H1 (cell line): ENCODE measurements at regions not wholly inside any gene's neighbourhood (a gene's known extent, or its start where the extent isn't known, plus 50 kb on each side); places are given as distances from the start of the nearest gene placed in this dataset.

Experiments
- CTCF ChIA-PET: fragments of 300-600 bp; sonication (Branson Sonifier 250); formaldehyde crosslinking; loops from one replicate; lab custom pipeline; 2021; ENCODE audit not compliant: partially characterized antibody; lab: Charles Lee
- POLR2A ChIA-PET: fragments of 300-600 bp; sonication (Branson Sonifier 250); formaldehyde crosslinking; loops from one replicate; lab custom pipeline; 2021; ENCODE audit warnings: inconsistent platforms; ENCODE audit not compliant: partially characterized antibody; lab: Charles Lee
- DNase-seq, 2 experiments: peaks; one replicate each; pipeline versions ENCODE4 v3.0.0 to v3.0.0-alpha.2; 2010 to 2022; ENCODE audit warnings: low spot score in 2 of 2, low read depth in 1 of 2, mixed read lengths in 1 of 2
- FAIRE-seq: peaks from 2 replicates; lab custom pipeline; 2011; peaks lifted over from hg19 to GRCh38; lab: Jason Lieb, UNC
- H2AFZ ChIP-seq: 2 replicates; pipeline ENCODE4 v1.8.1; 2012; ENCODE audit warnings: low read length, inconsistent platforms
- H2AK5ac ChIP-seq: 2 replicates; pipeline ENCODE4 v1.6.1; 2013; ENCODE audit warnings: low read depth, low read length
- H2BK120ac ChIP-seq: replicated peaks from 2 replicates; pipeline ENCODE3; 2013; ENCODE audit warnings: low read depth, low read length, inconsistent platforms
- H2BK12ac ChIP-seq: 2 replicates; pipeline ENCODE4 v1.6.1; 2013; ENCODE audit warnings: low read depth, low read length
- H2BK15ac ChIP-seq: 2 replicates; pipeline ENCODE4 v1.6.1; 2013; ENCODE audit warnings: low read length
- H2BK20ac ChIP-seq: 2 replicates; pipeline ENCODE4 v1.6.1; 2013; ENCODE audit warnings: low read length
- H2BK5ac ChIP-seq: 2 replicates; pipeline ENCODE4 v1.6.1; 2013; ENCODE audit warnings: low read depth, low read length
- H3K14ac ChIP-seq: 2 replicates; pipeline ENCODE4 v1.6.1; 2013; ENCODE audit warnings: inconsistent platforms; ENCODE audit not compliant: insufficient read length
- H3K18ac ChIP-seq: 2 replicates; pipeline ENCODE4 v1.6.1; 2013; ENCODE audit warnings: low read length; ENCODE audit errors: extremely low read depth
- H3K23ac ChIP-seq: 2 replicates; pipeline ENCODE4 v1.6.1; 2013; ENCODE audit warnings: inconsistent platforms; ENCODE audit not compliant: insufficient read length
- H3K23me2 ChIP-seq: 2 replicates; pipeline ENCODE4 v1.6.1; 2013; ENCODE audit warnings: low read depth, low read length
- H3K27ac ChIP-seq: 2 replicates; pipeline ENCODE4 v1.6.1; 2011; ENCODE audit warnings: low read depth, low read length, inconsistent platforms
- H3K27me3 ChIP-seq, 4 experiments: replicated peaks in 1 of 4; 1 replicate in 1 of 4; 2 replicates in 3 of 4; pipeline versions ENCODE4 v1.6.1 to v1.8.1; 2011 to 2013; ENCODE audit warnings: low read length in 3 of 4, mild to moderate bottlenecking in 3 of 4, inconsistent platforms in 2 of 4, mixed read lengths in 2 of 4, moderate library complexity in 1 of 4; ENCODE audit not compliant: control insufficient read depth in 3 of 4, insufficient read depth in 3 of 4; ENCODE audit errors: extremely low read depth in 1 of 4
- H3K36me3 ChIP-seq, 4 experiments: 2 replicates each; pipeline versions ENCODE4 v1.6.1 to v1.8.1; 2011 to 2013; ENCODE audit warnings: mild to moderate bottlenecking in 4 of 4, low read length in 3 of 4, moderate library complexity in 2 of 4, control low read depth in 1 of 4, inconsistent platforms in 1 of 4; ENCODE audit not compliant: insufficient read depth in 4 of 4, control insufficient read depth in 2 of 4
- H3K4ac ChIP-seq: replicated peaks from 2 replicates; pipeline ENCODE3; 2013; ENCODE audit warnings: low read length, low read depth, mixed read lengths, inconsistent platforms; ENCODE audit not compliant: insufficient read length
- H3K4me1 ChIP-seq, 4 experiments: replicated peaks in 1 of 4; 1 replicate in 1 of 4; 2 replicates in 3 of 4; pipeline versions ENCODE4 v1.6.1 to v1.8.1; 2011 to 2013; ENCODE audit warnings: low read length in 3 of 4, inconsistent platforms in 2 of 4, mixed read lengths in 1 of 4; ENCODE audit not compliant: insufficient read depth in 4 of 4, control insufficient read depth in 3 of 4
- H3K4me2 ChIP-seq, 2 experiments: 2 replicates each; pipeline versions ENCODE4 v1.6.1 to v1.8.1; 2011 to 2013; ENCODE audit warnings: low read depth in 2 of 2, low read length in 2 of 2, control low read depth in 1 of 2, inconsistent platforms in 1 of 2, mild to moderate bottlenecking in 1 of 2; ENCODE audit not compliant: insufficient read depth in 1 of 2
- H3K4me3 ChIP-seq, 4 experiments: fragments of 200-600, 300-600 bp in 1 of 4; sonication (generic), shearing (Covaris generic), sonication (Bioruptor Twin) in 1 of 4; 2 replicates each; pipeline versions ENCODE4 v1.5.1 to v1.8.1; 2011 to 2016; ENCODE audit warnings: low read length in 4 of 4, low read depth in 3 of 4, control low read depth in 2 of 4, inconsistent platforms in 2 of 4, mild to moderate bottlenecking in 2 of 4, mixed read lengths in 1 of 4, moderate library complexity in 1 of 4; ENCODE audit not compliant: insufficient read depth in 2 of 4; ENCODE audit errors: extremely low read depth in 1 of 4
- H3K56ac ChIP-seq: replicated peaks from 2 replicates; pipeline ENCODE3; 2013; ENCODE audit warnings: low read depth, mild to moderate bottlenecking, mixed read lengths, low read length, inconsistent platforms; ENCODE audit not compliant: insufficient read length
- H3K79me1 ChIP-seq: 2 replicates; pipeline ENCODE4 v1.6.1; 2013; ENCODE audit warnings: low read depth, low read length, control low read depth
- H3K79me2 ChIP-seq, 2 experiments: 2 replicates each; pipeline versions ENCODE4 v1.6.1 to v1.8.1; 2012 to 2013; ENCODE audit warnings: low read length in 2 of 2, mild to moderate bottlenecking in 2 of 2, inconsistent platforms in 1 of 2; ENCODE audit not compliant: insufficient read depth in 2 of 2, control insufficient read depth in 1 of 2
- H3K9ac ChIP-seq, 4 experiments: replicated peaks in 1 of 4; 1 replicate in 1 of 4; 2 replicates in 3 of 4; pipeline versions ENCODE4 v1.6.1 to v1.8.1; 2011 to 2013; ENCODE audit warnings: low read depth in 3 of 4, low read length in 3 of 4, control low read depth in 2 of 4, mild to moderate bottlenecking in 2 of 4, moderate library complexity in 2 of 4, inconsistent platforms in 1 of 4; ENCODE audit errors: extremely low read depth in 1 of 4
- H3K9me3 ChIP-seq, 2 experiments: 2 replicates each; pipeline versions ENCODE4 v1.6.1 to v1.8.1; 2012 to 2013; ENCODE audit warnings: mild to moderate bottlenecking in 2 of 2, moderate library complexity in 2 of 2, control low read depth in 1 of 2, inconsistent platforms in 1 of 2, low read depth in 1 of 2, low read length in 1 of 2, mixed read lengths in 1 of 2; ENCODE audit not compliant: insufficient read depth in 2 of 2
- H4K20me1 ChIP-seq, 2 experiments: replicated peaks in 1 of 2; 2 replicates each; pipeline versions ENCODE3 to v1.8.1; 2011 to 2013; ENCODE audit warnings: inconsistent platforms in 2 of 2, low read length in 2 of 2, mild to moderate bottlenecking in 1 of 2; ENCODE audit not compliant: insufficient read depth in 2 of 2, control insufficient read depth in 1 of 2
- H4K5ac ChIP-seq: 2 replicates; pipeline ENCODE4 v1.6.1; 2013; ENCODE audit warnings: low read length, low read depth, mixed read lengths, inconsistent platforms; ENCODE audit not compliant: insufficient read length
- H4K8ac ChIP-seq: 2 replicates; pipeline ENCODE4 v1.8.0; 2013; ENCODE audit warnings: mild to moderate bottlenecking, moderate library complexity, low read length, inconsistent platforms; ENCODE audit not compliant: insufficient read depth; ENCODE audit errors: extremely low read depth
- H4K91ac ChIP-seq: replicated peaks from 2 replicates; pipeline ENCODE3; 2013; ENCODE audit warnings: low read length, mixed read lengths, inconsistent platforms; ENCODE audit not compliant: insufficient read length
- CBX5 ChIP-seq: fragments of 300-800, 300-1000 bp; sonication (generic); IDR thresholded peaks from 2 replicates; pipeline ENCODE4 v1.7.1; 2016; ENCODE audit warnings: antibody characterized with exemption, low read length, low read depth
- NANOG ChIP-seq: IDR thresholded peaks from 2 replicates; pipeline ENCODE4 v1.6.1; 2011; ENCODE audit warnings: low read length, low read depth, mild to moderate bottlenecking, inconsistent platforms; ENCODE audit not compliant: insufficient read depth, poor library complexity, severe bottlenecking
- SP4 ChIP-seq: IDR thresholded peaks from 2 replicates; pipeline ENCODE4 v1.6.1; 2012; ENCODE audit warnings: low read length, inconsistent platforms
- SRF ChIP-seq: IDR thresholded peaks from 2 replicates; pipeline ENCODE4 v1.6.1; 2011; ENCODE audit warnings: mild to moderate bottlenecking, low read depth, low read length, moderate library complexity
- SUZ12 ChIP-seq: fragments of 200-600 bp; sonication (generic); IDR thresholded peaks from 2 replicates; pipeline ENCODE4 v1.6.1; 2012; ENCODE audit warnings: mild to moderate bottlenecking, inconsistent platforms, low read length, moderate library complexity, mixed read lengths
- TAF1 ChIP-seq: IDR thresholded peaks from 2 replicates; pipeline ENCODE4 v1.6.1; 2011; ENCODE audit warnings: mild to moderate bottlenecking, low read depth, low read length
- WGBS, 2 experiments: shearing (Covaris generic) in 1 of 2; methylation state at CpG; one replicate each; pipeline versions ENCODE4 v1.1.6 to v1.1.7; 2013 to 2015; ENCODE audit warnings: low lambda C conversion rate in 2 of 2, mixed read lengths in 2 of 2, inconsistent platforms in 1 of 2, low coverage in 1 of 2, missing lambda C conversion rate in 1 of 2; ENCODE audit not compliant: insufficient replicate concordance in 2 of 2, insufficient coverage in 1 of 2, insufficient read length in 1 of 2; ENCODE audit errors: extremely low coverage in 1 of 2, missing lambda C conversion rate in 1 of 2; 5-methylcytosine and 5-hydroxymethylcytosine counted together
- TF ChIP-seq, protein P1 (sequence below), 3 experiments: IDR thresholded peaks; 1 replicate in 2 of 3; 2 replicates in 1 of 3; pipeline versions ENCODE4 v1.5.1 to v1.6.1; 2011; ENCODE audit warnings: low read length in 3 of 3, mild to moderate bottlenecking in 3 of 3, inconsistent platforms in 2 of 3, low read depth in 1 of 3, moderate library complexity in 1 of 3; ENCODE audit not compliant: insufficient read depth in 1 of 3; ENCODE audit errors: control extremely low read depth in 1 of 3

DNA sequence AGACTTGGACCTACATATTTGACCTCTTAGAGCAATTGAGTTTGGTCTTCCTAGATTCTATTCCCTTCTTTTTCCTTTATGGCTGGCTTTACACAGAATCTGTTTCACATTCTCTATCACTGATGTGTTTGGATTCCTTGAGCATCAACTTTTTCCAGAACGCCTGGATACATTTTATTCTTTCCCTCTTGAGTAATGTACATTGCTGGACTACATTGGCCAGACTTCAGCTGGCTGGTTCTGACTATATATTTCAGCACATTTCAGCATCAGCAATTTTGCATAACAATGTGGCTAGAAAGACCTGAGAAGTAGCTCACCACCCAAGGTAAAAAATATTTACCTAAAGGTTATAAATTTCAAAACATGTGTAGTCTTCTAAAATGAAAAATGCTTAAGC is 2198.2 kb upstream of the RAG2 start:
- 93% methylated on average over 1 of the region's 1 CpG; no CpG with 5 or more reads in 1 of the 2 experiments for WGBS, 2 experiments
- H4K5ac ChIP-seq: no peak overlapping the region
- no peaks in the 10 kb centered on the region for H3K23me2 ChIP-seq
- 0 out of 7 replicates have a peak, but pooled peaks cover 0 to 2% (median 0%) of the 10 kb centered on the region in 4 experiments for H3K4me1 ChIP-seq
- H3K79me2 ChIP-seq: no peaks in the 10 kb centered on the region
- no peak overlapping the region for H3K27ac ChIP-seq
- no peak for DNase-seq
- no peak overlapping the region for H2BK12ac ChIP-seq
- no peak overlapping the region for H3K14ac ChIP-seq
- no peak overlapping the region for H3K4me2 ChIP-seq
- 0 out of 8 replicates have a peak, but pooled peaks cover 0 to 2% (median 0%) of the 10 kb centered on the region in 4 experiments for H3K36me3 ChIP-seq
- no peaks in the 10 kb centered on the region for H3K79me1 ChIP-seq
- H3K56ac ChIP-seq: no peak overlapping the region
- no peak overlapping the region for H3K18ac ChIP-seq
- H3K9ac ChIP-seq: no peak overlapping the region
- no peaks in the 10 kb centered on the region for H4K20me1 ChIP-seq
- no peak overlapping the region for H3K23ac ChIP-seq
- no peak overlapping the region for H2AK5ac ChIP-seq
- no peak overlapping the region for H3K4me3 ChIP-seq
- H2BK20ac ChIP-seq: no peak overlapping the region
- H4K91ac ChIP-seq: no peak overlapping the region
- H3K9me3 ChIP-seq: 0 out of 4 replicates have a peak, but pooled peaks cover 3 to 5% of the 10 kb centered on the region in 2 experiments
- ChIA-PET CTCF (interaction anchor here (0.6 to 1.3 kb wide), 3 partner anchors 28 to 850 kb away, joined by 3 to 9 read pairs (median 3); no protein-coding TSS in a partner anchor), POLR2A (interaction anchor here (0.7 kb wide), 1 partner anchor 106 kb away, joined by 3 read pairs; no protein-coding TSS in a partner anchor)
- no peak overlapping the region for H2BK5ac ChIP-seq
- no peak for FAIRE-seq
- TF ChIP-seq SUZ12 (no peak), CBX5 (no peak), SP4 (no peak), TAF1 (no peak), SRF (no peak), NANOG (no peak)
- TF ChIP-seq, protein P1, sequence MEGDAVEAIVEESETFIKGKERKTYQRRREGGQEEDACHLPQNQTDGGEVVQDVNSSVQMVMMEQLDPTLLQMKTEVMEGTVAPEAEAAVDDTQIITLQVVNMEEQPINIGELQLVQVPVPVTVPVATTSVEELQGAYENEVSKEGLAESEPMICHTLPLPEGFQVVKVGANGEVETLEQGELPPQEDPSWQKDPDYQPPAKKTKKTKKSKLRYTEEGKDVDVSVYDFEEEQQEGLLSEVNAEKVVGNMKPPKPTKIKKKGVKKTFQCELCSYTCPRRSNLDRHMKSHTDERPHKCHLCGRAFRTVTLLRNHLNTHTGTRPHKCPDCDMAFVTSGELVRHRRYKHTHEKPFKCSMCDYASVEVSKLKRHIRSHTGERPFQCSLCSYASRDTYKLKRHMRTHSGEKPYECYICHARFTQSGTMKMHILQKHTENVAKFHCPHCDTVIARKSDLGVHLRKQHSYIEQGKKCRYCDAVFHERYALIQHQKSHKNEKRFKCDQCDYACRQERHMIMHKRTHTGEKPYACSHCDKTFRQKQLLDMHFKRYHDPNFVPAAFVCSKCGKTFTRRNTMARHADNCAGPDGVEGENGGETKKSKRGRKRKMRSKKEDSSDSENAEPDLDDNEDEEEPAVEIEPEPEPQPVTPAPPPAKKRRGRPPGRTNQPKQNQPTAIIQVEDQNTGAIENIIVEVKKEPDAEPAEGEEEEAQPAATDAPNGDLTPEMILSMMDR (IDR thresholded peaks at IDR 0.05; ENCODE audit: control extremely low read depth in 1 of 3, insufficient read depth in 1 of 3, low read depth in 1 of 3, low read length in 3 of 3): no peak
- no peak overlapping the region for H4K8ac ChIP-seq
- H2AFZ ChIP-seq: no peak overlapping the region
- H3K4ac ChIP-seq: no peak overlapping the region
- H2BK15ac ChIP-seq: no peak overlapping the region
- no peak overlapping the region for H2BK120ac ChIP-seq
- H3K27me3 ChIP-seq: no peaks in the 10 kb centered on the region
